ENCODE measurements at regions not wholly inside any gene's neighbourhood (a gene's known extent, or its start where the extent isn't known, plus 50 kb on each side); places are given as distances from the start of the nearest gene placed in this dataset.

DNA sequence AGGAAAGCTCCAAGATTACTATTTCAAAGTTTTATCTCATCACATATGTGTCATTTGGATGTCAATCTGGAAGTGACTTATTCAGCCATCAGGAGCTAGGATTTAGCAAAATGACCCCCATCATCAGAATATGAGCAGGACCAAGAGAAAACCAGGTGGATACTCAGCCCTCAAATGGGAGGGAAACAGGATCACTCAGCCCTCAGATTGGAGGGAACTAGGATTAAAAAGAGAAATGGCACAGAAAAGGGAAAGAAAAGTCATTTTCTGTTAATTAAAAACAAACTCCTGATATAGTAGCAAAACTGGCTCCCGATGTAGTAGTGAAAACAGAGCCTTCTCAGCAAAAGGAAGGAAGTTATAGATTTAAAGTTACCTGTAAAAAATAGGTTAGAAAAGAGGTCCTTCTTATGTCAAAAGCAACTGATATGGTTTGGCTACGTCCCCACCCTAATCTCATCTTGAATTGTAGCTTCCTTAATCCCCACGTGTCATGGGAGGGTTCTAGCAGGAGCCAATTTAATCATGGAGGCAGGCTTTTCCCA lies 69.0 kb upstream of the MYCN start:
- no peak for DNase-seq (ENCODE audit: low spot score)
- TF ChIP-seq, protein P1, sequence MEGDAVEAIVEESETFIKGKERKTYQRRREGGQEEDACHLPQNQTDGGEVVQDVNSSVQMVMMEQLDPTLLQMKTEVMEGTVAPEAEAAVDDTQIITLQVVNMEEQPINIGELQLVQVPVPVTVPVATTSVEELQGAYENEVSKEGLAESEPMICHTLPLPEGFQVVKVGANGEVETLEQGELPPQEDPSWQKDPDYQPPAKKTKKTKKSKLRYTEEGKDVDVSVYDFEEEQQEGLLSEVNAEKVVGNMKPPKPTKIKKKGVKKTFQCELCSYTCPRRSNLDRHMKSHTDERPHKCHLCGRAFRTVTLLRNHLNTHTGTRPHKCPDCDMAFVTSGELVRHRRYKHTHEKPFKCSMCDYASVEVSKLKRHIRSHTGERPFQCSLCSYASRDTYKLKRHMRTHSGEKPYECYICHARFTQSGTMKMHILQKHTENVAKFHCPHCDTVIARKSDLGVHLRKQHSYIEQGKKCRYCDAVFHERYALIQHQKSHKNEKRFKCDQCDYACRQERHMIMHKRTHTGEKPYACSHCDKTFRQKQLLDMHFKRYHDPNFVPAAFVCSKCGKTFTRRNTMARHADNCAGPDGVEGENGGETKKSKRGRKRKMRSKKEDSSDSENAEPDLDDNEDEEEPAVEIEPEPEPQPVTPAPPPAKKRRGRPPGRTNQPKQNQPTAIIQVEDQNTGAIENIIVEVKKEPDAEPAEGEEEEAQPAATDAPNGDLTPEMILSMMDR (IDR thresholded peaks at IDR 0.05; ENCODE audit: borderline replicate concordance, control extremely low read depth, extremely low read depth, insufficient read depth, missing control alignments), result no peak
- in situ Hi-C loops (cut with MboI; ENCODE audit: low sequenced_read_pairs, unreplicated experiment), result no loop called here

DNA sequence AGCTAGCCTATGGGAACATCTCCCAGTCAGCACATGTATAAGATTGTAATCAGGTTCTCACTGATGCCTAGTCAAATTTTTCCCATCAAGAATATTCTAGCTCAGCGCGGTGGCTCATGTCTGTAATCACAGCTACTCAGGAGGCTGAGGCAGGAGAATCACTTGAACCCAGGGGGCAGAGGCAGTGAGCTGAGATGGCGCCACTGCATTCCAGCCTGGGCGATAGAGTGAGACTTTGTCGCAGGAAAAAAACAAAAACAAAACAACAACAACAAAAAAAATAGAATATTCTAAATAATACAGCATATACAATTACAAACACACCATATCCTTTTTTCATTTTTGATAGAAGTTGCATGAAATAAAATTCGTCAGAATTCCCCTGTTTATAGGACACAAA lies 67.5 kb upstream of the MYCN start:
- TF ChIP-seq, protein P1 (IDR thresholded peaks at IDR 0.05; ENCODE audit: borderline replicate concordance, control extremely low read depth, extremely low read depth, insufficient read depth, missing control alignments), result no peak
- no peak for DNase-seq (ENCODE audit: low spot score)
- in situ Hi-C loops (cut with MboI; ENCODE audit: low sequenced_read_pairs, unreplicated experiment), result no loop called here

DNA sequence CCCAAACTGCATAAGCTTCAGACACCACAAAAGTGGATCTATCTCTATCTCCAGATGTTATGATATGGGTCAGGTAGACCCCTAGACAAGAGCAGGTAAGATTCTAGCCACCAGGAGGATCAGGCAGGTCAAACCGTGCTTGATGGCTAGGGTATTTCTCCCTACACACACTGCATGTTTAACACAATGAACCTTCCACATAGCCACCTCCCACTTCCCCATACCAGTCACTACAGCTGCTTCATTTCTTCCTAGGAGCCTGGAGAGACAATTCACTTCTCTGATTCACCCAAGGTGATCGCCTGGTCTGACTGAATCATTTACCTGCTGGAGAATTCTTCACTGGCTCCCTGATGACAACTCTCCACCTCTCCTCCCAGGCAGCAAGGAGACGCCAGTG lies 66.0 kb upstream of the MYCN start:
- no peak for DNase-seq (ENCODE audit: low spot score)
- TF ChIP-seq, protein P1 (IDR thresholded peaks at IDR 0.05; ENCODE audit: borderline replicate concordance, control extremely low read depth, extremely low read depth, insufficient read depth, missing control alignments), result no peak
- in situ Hi-C loops (cut with MboI; ENCODE audit: low sequenced_read_pairs, unreplicated experiment), result no loop called here

DNA sequence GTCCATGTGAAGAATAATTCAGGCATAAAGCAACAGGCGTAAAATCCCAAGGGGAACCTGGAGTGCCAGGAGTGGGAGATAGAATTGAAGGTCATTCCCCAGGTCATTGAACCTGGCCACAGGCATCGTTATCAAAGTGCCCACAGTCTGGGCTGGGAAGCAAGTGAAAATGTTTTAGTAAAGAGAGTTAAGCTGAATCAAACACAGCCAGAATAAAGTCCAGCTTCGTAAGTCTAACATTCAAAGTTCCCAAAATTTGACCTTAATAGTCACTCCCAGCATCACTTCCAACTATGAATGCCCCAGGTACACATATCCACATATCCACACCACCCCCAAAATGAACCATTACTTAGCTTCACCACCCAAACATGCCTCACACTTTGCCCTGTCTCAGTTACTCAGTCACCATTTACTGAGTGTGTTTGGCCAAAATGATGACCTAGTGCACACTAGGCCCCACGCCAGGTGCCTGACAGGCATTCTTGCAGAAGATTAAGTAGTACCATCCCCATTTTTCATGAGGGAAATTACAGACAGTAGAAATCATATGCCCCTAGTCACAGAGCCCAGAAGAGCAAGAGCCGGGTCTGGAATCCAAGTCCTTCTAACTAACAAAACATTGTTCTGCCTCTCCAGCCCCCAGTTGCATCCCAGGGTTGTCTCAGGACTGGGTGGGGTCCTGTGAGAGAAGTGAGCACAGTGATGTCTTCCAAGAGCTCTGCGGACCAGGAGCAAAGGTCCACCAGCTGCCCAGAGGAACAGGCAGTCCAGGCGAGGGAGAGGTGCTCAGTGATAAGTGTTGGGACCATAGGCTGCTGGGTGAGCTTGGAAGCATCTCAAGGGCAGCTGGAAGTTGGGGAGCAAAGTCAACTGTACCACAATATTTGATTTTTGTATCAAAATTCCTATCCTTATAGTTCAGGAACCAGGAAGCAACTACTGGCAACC lies 65.2 kb upstream of the MYCN start:
- in situ Hi-C loops (cut with MboI; ENCODE audit: low sequenced_read_pairs, unreplicated experiment), result no loop called here
- TF ChIP-seq, protein P1 (IDR thresholded peaks at IDR 0.05; ENCODE audit: borderline replicate concordance, control extremely low read depth, extremely low read depth, insufficient read depth, missing control alignments), result no peak
- no peak for DNase-seq (ENCODE audit: low spot score)

DNA sequence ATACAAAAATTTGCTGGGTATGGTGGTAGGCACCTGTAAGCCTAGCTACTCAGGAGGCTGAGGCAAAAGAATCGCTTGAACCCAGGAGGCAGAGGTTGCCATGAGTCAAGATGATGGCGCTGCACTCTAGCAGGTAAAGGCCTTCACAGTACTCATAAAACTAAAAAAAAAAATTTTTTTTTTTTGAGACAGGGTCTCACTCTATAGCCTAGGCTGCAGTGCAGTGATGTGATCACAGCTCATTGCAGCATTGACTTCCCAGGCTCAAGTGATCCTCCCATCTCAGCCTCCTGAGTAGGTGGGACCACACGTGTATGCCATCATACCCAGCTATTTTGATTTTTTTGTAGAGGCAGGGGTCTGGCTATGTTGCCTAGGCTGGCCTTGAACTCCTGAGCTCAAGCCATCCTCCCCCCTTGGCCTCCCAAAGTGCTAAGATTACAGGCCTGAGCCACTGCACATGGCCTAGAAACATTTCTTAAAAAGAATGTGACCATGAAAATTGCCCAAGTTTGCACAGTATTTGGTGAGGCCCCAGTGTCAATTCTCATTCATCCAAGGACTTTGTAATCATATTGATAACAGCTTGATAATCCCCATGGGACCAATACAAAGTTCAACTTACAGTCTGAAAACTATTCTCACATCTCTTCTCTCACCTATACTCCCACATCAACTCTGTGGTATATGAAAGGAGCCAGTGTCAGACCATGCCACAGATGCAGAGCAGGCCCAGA lies 64.2 kb upstream of the MYCN start:
- TF ChIP-seq, protein P1 (IDR thresholded peaks at IDR 0.05; ENCODE audit: borderline replicate concordance, control extremely low read depth, extremely low read depth, insufficient read depth, missing control alignments), result no peak
- in situ Hi-C loops (cut with MboI; ENCODE audit: low sequenced_read_pairs, unreplicated experiment), result no loop called here
- DNase-seq (ENCODE audit: low spot score), result no peak
